Endothelial cell of umbilical vein (primary cell): ENCODE measurements at regions not wholly inside any gene's neighbourhood (a gene's known extent, or its start where the extent isn't known, plus 50 kb on each side); places are given as distances from the start of the nearest gene placed in this dataset.

ENCODE experiments used
- BruUV-seq: library from RNA; stranded (reverse); fragments of 400-500 nt; replicated peaks from 2 replicates; lab custom pipeline; 2021; lab: Mats Ljungman, UMichigan
- CTCF ChIA-PET: fragments of 300-600, 350-600 bp; sonication (Branson Sonifier 250); formaldehyde crosslinking; loops from one replicate; lab custom pipeline; 2021; ENCODE audit warnings: antibody characterized with exemption, inconsistent platforms; lab: Charles Lee
- POLR2A ChIA-PET: fragments of 300-600, 350-600 bp; sonication (Branson Sonifier 250); formaldehyde crosslinking; loops from one replicate; lab custom pipeline; 2021; ENCODE audit warnings: antibody characterized with exemption, inconsistent platforms; lab: Charles Lee
- DNase-seq: peaks from one replicate; pipeline ENCODE4 v3.0.0-alpha.2; 2011; ENCODE audit warnings: low read depth, low spot score
- FAIRE-seq: peaks from 2 replicates; lab custom pipeline; 2011; peaks lifted over from hg19 to GRCh38; lab: Jason Lieb, UNC
- H2AFZ ChIP-seq: 2 replicates; pipeline ENCODE4 v1.6.0; 2012; ENCODE audit warnings: low read depth, low read length, control low read depth, inconsistent platforms
- H3K27ac ChIP-seq: 2 replicates; pipeline ENCODE4 v1.5.1; 2011; ENCODE audit warnings: low read depth, mild to moderate bottlenecking, control low read depth, low read length, moderate library complexity; ENCODE audit not compliant: insufficient read depth
- H3K27me3 ChIP-seq, 2 experiments: 2 replicates each; pipeline versions ENCODE4 v1.6.0 to v1.6.1; 2011; ENCODE audit warnings: low read length in 2 of 2, mixed read lengths in 1 of 2; ENCODE audit not compliant: control insufficient read depth in 2 of 2, insufficient read depth in 2 of 2
- H3K36me3 ChIP-seq, 2 experiments: 2 replicates in 1 of 2; 3 replicates in 1 of 2; pipeline ENCODE4 v1.5.1; 2011; ENCODE audit warnings: low read length in 2 of 2, mild to moderate bottlenecking in 1 of 2, moderate library complexity in 1 of 2; ENCODE audit not compliant: control insufficient read depth in 2 of 2, insufficient read depth in 2 of 2; ENCODE audit errors: extremely low read depth in 1 of 2
- H3K4me1 ChIP-seq: 3 replicates; pipeline ENCODE4 v1.5.1; 2011; ENCODE audit warnings: mild to moderate bottlenecking, low read length; ENCODE audit not compliant: control insufficient read depth, insufficient read depth; ENCODE audit errors: extremely low read depth
- H3K4me2 ChIP-seq: 2 replicates; pipeline ENCODE4 v1.6.1; 2011; ENCODE audit warnings: low read length, control low read depth, mixed read lengths; ENCODE audit not compliant: insufficient read depth
- H3K4me3 ChIP-seq, 3 experiments: fragments of 200-600 bp in 1 of 3; sonication (generic), shearing (Covaris generic) in 1 of 3; replicated peaks in 1 of 3; 2 replicates each; pipeline ENCODE4 v1.5.1; 2011 to 2016; ENCODE audit warnings: control low read depth in 3 of 3, low read length in 3 of 3, mild to moderate bottlenecking in 2 of 3, inconsistent platforms in 1 of 3, low read depth in 1 of 3, moderate library complexity in 1 of 3; ENCODE audit not compliant: insufficient read depth in 1 of 3
- H3K79me2 ChIP-seq: 2 replicates; pipeline ENCODE4 v1.6.0; 2012; ENCODE audit warnings: low read length, inconsistent platforms; ENCODE audit not compliant: control insufficient read depth, insufficient read depth
- H3K9ac ChIP-seq: replicated peaks from 2 replicates; pipeline ENCODE3; 2011; ENCODE audit warnings: low read length, control low read depth; ENCODE audit not compliant: insufficient read depth; ENCODE audit errors: extremely low read depth
- H3K9me1 ChIP-seq: replicated peaks from 3 replicates; pipeline ENCODE4 v1.6.0; 2011; ENCODE audit warnings: mild to moderate bottlenecking, low read length; ENCODE audit not compliant: control insufficient read depth, insufficient read depth; ENCODE audit errors: extremely low read depth
- H3K9me3 ChIP-seq: replicated peaks from 2 replicates; pipeline ENCODE4 v1.5.1; 2012; ENCODE audit warnings: low read length, inconsistent platforms; ENCODE audit not compliant: control insufficient read depth, insufficient read depth
- H4K20me1 ChIP-seq: replicated peaks from 2 replicates; pipeline ENCODE3; 2011; ENCODE audit warnings: mild to moderate bottlenecking, low read length; ENCODE audit not compliant: control insufficient read depth, insufficient read depth; ENCODE audit errors: extremely low read depth
- CTCF ChIP-seq, 2 donors: IDR thresholded peaks; 1 replicate in 1 of 2; 2 replicates in 1 of 2; pipeline ENCODE4 v1.5.1; 2011; ENCODE audit warnings: low read length in 2 of 2, mild to moderate bottlenecking in 2 of 2, moderate library complexity in 2 of 2, control low read depth in 1 of 2, inconsistent platforms in 1 of 2, low read depth in 1 of 2; ENCODE audit not compliant: insufficient read depth in 1 of 2; ENCODE audit errors: extremely low read depth in 1 of 2
- EZH2 ChIP-seq: IDR thresholded peaks from 2 replicates; pipeline ENCODE4 v1.6.1; 2012; ENCODE audit warnings: borderline replicate concordance, low read depth, mild to moderate bottlenecking, moderate library complexity, low read length, inconsistent platforms; ENCODE audit not compliant: severe bottlenecking
- FOS ChIP-seq: IDR thresholded peaks from 2 replicates; pipeline ENCODE4 v1.6.1; 2011; ENCODE audit warnings: mild to moderate bottlenecking, low read length, moderate library complexity, borderline replicate concordance; ENCODE audit not compliant: insufficient read depth
- GATA2 ChIP-seq: IDR thresholded peaks from 2 replicates; pipeline ENCODE4 v1.7.0; 2011; ENCODE audit warnings: low read depth, mild to moderate bottlenecking, moderate library complexity, mixed read lengths, low read length; ENCODE audit not compliant: insufficient read length, insufficient read depth
- JUN ChIP-seq: IDR thresholded peaks from 2 replicates; pipeline ENCODE4 v1.6.1; 2011; ENCODE audit warnings: borderline replicate concordance, low read depth; ENCODE audit not compliant: insufficient read length, insufficient read depth
- MYC ChIP-seq: IDR thresholded peaks from one replicate; pipeline ENCODE4 v1.6.1; 2011; ENCODE audit warnings: mild to moderate bottlenecking, low read depth, low read length
- POLR2A ChIP-seq: IDR thresholded peaks from 2 replicates; pipeline ENCODE4 v1.6.1; 2012; ENCODE audit warnings: low read depth, mild to moderate bottlenecking, control low read depth, low read length
- POLR2AphosphoS5 ChIP-seq: IDR thresholded peaks from 2 replicates; pipeline ENCODE4 v1.6.1; 2012; ENCODE audit warnings: low read depth, mild to moderate bottlenecking, control low read depth, low read length, moderate library complexity; ENCODE audit not compliant: insufficient read depth
- dilution Hi-C: fragments of 300-500 bp; cut with MboI; formaldehyde crosslinking; loops from one replicate; pipeline ENCODE4 v1.15.0; 2019; ENCODE audit warnings: low sequenced_read_pairs; ENCODE audit not compliant: extremely low pct_ligation_motif_present
- intact Hi-C: fragments of 100-400 bp; cut with micrococcal nuclease; formaldehyde crosslinking; loops from one replicate; pipeline ENCODE4 v1.10.0; 2022
- TF ChIP-seq, protein P1 (sequence below): IDR thresholded peaks from 2 replicates; pipeline ENCODE4 v1.6.1; 2011; ENCODE audit not compliant: insufficient read depth, insufficient read length

DNA sequence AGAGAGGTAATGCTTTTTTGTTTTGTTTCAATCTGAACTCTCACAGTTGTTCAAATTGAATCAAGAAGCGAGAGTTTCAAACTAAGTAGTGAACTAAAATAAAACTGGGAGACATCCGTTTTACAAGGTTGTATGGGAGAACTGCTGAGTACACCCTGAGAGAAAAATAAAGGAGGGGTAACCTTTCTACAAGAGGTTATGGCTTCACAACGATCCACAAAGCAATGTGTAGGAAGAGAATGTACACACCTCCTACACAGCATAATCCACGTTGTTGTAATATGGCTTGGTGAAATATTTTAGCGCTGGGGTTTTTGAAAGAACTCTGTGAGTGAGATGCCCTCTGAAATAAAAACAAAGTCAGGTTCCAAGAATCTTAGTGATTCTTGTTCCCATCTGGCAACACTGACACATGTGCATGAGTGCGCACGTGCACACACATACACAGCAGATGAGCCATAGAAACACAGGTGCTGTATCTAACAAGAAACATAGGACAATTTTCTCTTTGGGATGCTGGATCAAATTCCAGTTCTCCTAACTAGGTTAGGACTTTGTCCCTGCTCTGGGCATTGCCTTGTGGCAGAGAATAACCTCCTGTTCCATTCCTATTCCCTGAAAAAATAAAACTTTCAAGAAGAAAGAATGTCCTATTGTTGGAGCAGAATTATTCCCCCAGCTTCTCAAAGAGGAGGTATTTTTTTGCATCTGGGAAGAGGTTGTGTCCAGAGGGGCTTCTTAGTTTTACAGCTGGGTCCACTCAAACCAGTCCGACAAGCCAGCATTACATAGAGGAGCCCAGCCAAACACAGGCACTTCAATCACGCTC is 94.5 kb upstream of the EFNA5 start:
- DNase-seq (no peak), FAIRE-seq (no peak)
- intact Hi-C loops, result no loop called here
- Histone ChIP-seq H3K36me3 (no peaks in the 10 kb centered on the region), H3K9me1 (no peaks in the 10 kb centered on the region), H3K4me3 (no peak overlapping the region), H3K27me3 (no peaks in the 10 kb centered on the region), H3K4me1 (no peaks in the 10 kb centered on the region), H4K20me1 (no peaks in the 10 kb centered on the region), H3K79me2 (no peaks in the 10 kb centered on the region), H2AFZ (no peak overlapping the region), H3K4me2 (no peak overlapping the region), H3K27ac (no peak overlapping the region), H3K9me3 (no peaks in the 10 kb centered on the region), H3K9ac (no peak overlapping the region)
- ChIA-PET POLR2A (no interaction called here), CTCF (no interaction called here)
- no TSS peak for BruUV-seq
- TF ChIP-seq POLR2A (no peak), JUN (no peak), MYC (no peak), CTCF (IDR thresholded peaks at IDR 0.05; ENCODE audit: extremely low read depth in 1 of 2, insufficient read depth in 1 of 2, low read depth in 1 of 2, low read length in 2 of 2) (no peak), POLR2AphosphoS5 (no peak), FOS (no peak), GATA2 (no peak), EZH2 (no peak)
- TF ChIP-seq, protein P1, sequence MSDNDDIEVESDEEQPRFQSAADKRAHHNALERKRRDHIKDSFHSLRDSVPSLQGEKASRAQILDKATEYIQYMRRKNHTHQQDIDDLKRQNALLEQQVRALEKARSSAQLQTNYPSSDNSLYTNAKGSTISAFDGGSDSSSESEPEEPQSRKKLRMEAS, result no peak
- dilution Hi-C loops, result no loop called here
